ENCODE measurements at regions not wholly inside any gene's neighbourhood (a gene's known extent, or its start where the extent isn't known, plus 50 kb on each side); places are given as distances from the start of the nearest gene placed in this dataset.

- no peak for DNase-seq
These were observed 167.4 kb downstream of the PTPN20 start for GRCh38 chr10:47078393-47079203.

- DNase-seq = no peak
These were observed 168.0 kb downstream of the PTPN20 start for GRCh38 chr10:47079204-47079580.

- DNase-seq = no peak
These were observed 170.0 kb downstream of the PTPN20 start for GRCh38 chr10:47081264-47081663.

DNA sequence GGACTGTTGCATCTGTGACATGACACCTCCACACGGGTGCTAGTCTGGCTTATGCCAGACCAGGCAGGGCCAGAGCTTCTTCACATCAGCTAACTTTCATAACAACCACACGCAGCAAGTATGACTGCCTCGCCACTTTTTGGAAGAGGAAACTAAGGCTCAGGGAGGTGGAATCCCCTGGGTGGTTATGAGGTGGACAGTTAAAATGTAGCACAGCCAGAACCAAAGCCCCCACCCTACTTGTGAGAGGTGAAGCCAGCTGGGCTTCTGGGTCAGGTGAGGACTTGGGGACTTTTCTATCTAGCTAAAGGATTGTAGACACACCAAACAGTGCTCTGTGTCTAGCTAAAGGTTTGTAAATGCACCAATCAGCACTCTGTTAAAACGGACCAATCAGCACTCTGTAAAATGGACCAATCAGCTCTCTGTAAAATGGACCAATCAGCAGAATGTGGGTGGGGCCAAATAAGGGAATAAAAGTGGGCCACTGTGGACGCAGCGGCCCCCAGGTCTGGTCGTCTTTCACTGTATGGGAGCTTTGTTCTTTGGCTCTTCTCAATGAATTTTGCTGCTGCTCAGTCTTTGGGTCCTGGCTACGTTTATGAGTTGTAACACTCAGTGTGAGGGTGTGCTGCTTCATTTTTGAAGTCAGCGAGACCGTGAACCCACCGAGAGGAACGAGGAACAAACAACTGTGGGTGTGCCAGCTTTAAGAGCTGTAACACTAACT lies 171.0 kb downstream of the PTPN20 start:
- DNase-seq = no peak

GRCh38 chr10:47087667-47088066 lies 176.4 kb downstream of the PTPN20 start:
- DNase-seq = no peak

GRCh38 chr10:47088656-47089354 lies 177.6 kb downstream of the PTPN20 start:
- DNase-seq = no peak

DNA sequence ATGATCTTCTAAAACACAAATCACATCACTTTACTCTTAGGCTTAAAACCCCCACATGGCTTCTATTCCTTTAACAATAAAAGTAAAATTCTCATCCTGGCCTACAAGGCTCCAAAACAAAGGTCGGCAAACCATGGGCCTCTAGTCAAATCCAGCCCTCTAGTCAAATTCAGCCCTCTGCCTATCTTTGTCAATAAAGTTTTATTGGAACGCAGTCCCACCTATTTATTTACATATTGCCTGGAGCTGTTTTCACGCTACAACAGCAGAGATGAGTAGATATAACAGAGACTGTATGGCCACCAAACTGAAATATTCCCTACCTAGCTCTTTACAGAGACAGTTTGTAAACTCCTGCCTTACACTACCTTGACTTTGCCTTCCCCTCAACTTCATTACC lies 178.8 kb downstream of the PTPN20 start:
- no peak for DNase-seq

DNA sequence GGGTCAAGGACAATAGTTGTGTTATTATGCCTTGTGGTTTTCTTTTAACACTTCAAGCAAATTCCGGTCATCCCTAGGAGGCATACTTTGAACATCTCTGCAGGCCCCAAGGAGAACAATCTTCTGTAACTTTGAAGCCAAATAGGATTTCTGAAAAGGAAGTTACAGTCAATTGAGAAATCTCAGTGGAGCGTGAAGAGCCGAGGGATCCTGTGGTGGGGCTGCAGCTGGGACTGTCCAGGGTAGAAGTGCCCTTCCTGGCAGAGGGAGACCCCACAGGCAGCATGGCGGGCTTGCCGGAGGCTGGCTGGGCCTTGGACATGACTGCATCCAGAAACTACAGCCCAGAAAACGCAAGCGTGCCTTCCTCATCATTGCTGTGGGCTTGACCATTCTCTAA lies 179.7 kb downstream of the PTPN20 start:
- no peak for DNase-seq

- DNase-seq = no peak
These were observed 180.2 kb downstream of the PTPN20 start for GRCh38 chr10:47091421-47091820.

- DNase-seq = no peak
These were observed 181.1 kb downstream of the PTPN20 start for GRCh38 chr10:47092376-47092775.

DNA sequence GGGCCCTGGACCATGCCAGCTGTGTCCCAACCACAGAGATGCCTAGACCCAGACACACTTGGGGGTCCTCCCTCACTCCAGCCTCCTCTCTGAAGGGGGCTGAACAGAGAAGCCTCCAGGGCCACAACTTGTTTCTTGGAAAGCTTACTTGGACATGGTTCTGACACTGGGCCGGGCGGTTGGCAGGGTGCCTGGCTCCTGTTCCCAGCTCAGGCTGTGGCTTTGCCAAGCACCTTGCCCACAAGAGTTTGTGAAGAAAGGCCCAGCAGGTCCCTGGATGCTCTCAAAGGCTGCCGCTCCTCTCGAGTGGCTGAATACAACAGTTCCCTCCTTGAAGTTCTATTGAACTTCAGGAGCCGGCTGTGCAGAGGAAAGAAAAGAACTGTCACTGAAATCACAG lies 181.6 kb downstream of the PTPN20 start:
- no peak for DNase-seq

- DNase-seq = no peak
These were observed 182.9 kb downstream of the PTPN20 start for GRCh38 chr10:47094126-47094525.

DNA sequence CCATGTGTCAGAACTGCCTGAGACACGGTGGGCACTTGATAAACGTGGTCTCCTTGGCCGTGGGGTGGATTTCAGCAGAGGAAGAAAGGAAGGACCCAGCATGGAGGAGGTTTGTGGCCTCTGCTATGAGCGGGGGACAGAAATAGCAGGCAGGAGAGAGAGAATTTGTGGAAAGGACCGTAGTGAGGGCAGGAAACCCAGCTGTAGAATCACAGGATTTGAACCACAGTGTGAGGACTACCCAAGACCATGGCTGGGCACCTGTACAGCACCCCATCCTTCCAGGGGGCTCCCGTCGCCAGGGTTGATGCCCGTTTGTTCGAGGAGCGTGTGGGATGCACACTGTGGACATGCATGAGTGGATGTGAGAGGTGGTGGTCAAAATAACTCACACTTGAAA lies 183.4 kb downstream of the PTPN20 start:
- DNase-seq = no peak

GRCh38 chr10:47095211-47095610 lies 184.0 kb downstream of the PTPN20 start:
- DNase-seq = no peak

GRCh38 chr10:47095848-47096612 lies 184.8 kb downstream of the PTPN20 start:
- DNase-seq = no peak

- DNase-seq = no peak
These were observed 187.0 kb downstream of the PTPN20 start for GRCh38 chr10:47098238-47098637.

- DNase-seq = no peak
These were observed 187.7 kb downstream of the PTPN20 start for GRCh38 chr10:47098964-47099363.

DNA sequence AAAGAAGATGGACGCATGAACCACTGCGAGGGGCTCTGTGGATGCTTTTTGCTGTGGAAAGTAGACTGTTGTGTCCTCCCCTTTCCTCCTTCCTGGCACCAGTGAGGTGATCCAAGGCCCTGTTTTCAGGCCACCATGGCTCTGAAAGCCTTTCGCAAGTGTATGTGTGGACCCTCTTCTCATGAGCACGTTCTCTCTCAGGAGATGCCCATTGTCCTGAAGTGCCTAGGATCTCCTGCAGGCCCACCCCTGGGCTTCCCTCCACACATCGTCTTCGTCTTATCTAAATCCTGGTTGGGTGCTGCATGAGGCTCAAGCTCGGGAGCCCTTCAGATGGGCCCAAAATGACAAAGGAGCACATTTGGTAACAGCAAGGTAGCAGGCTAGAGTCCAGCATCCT lies 188.2 kb downstream of the PTPN20 start:
- no peak for DNase-seq

- no peak for DNase-seq
These were observed 190.0 kb downstream of the PTPN20 start for GRCh38 chr10:47101196-47101595.

DNA sequence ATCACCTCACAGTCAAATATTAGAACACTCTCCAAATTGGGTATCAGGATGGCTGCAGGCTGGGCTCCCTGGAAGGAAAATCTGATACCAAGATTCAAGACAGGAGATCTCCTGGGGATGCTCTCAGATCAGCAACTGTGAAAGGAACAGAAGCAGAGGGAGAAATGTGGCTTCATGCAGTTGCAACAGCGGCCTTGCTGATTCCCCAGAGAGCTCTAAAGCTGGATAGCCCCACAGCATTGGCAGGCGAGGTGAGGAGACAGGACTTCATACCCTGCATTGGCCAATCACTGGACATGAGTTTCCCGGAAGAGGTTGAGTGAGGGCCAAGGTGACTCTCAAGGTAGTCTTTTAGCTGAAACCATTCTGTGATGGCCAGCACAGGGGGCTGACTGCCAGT lies 190.6 kb downstream of the PTPN20 start:
- DNase-seq = no peak

DNA sequence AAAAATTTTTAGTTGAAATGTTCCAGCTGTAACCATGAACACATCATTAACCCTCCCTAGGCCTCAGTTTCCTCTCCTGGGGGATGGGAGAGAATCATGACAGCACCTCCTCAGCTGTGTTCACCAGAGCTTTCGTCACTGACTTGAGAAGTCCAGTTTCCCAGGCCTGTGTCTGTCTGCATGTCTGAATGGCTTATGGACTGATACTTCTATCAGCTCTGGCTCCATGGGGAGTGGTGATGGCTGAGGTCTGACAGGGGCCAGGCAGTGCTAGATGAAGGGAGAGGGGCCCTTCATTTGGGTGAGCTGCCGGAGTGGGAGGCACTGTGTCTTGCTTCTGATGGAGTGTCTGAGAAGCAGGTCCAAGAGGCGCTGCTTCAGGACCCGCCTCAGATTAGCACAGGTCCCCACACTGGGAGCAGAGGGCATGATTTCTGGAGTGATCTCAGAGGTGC lies 192.9 kb downstream of the PTPN20 start:
- DNase-seq = no peak

DNA sequence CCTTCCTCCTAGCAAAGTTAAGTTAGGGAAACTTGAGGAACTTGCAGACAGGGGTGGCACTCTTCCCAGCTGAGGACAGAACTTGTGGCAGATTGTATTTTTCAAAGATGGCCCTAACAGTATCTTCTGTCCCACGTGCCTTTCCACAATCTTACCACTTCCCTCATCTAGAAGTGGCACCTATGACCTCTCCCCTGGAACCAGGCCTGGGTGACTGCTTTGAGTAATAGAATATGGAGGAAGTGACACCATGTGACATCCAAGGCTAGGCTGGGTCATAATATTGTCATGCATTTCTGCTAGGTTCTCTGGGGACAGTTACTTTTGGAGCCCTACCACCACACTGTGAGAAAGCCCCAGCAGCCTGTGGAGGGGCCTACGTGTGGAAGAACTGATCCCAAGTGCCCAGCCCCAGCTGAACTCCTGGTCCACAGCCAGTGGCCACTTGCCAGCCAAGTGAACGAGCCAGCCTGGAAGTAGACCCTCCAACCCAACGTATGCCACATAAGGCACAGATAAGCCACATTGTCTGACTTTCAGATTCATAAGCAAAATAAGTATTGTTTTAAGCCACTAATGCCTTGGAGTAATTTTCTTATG lies 193.7 kb downstream of the PTPN20 start:
- no peak for DNase-seq
